Endothelial cell (in vitro differentiated cells): ENCODE measurements at regions not wholly inside any gene's neighbourhood (a gene's known extent, or its start where the extent isn't known, plus 50 kb on each side); places are given as distances from the start of the nearest gene placed in this dataset.

ENCODE experiments used
- DNase-seq: peaks from one replicate; pipeline ENCODE4 v3.0.0; 2021; ENCODE audit warnings: low spot score
- H3K27ac Mint-ChIP-seq: one replicate; pipeline ENCODE4 v1.8.0; 2021; ENCODE audit warnings: mixed read lengths, inconsistent platforms; ENCODE audit not compliant: unreplicated experiment
- H3K27me3 Mint-ChIP-seq: one replicate; pipeline ENCODE4 v1.8.0; 2021; ENCODE audit warnings: mild to moderate bottlenecking, moderate library complexity, mixed read lengths, inconsistent platforms; ENCODE audit not compliant: unreplicated experiment
- H3K36me3 Mint-ChIP-seq: one replicate; pipeline ENCODE4 v1.8.0; 2021; ENCODE audit warnings: mild to moderate bottlenecking, low read depth, mixed read lengths, inconsistent platforms; ENCODE audit not compliant: unreplicated experiment
- H3K4me1 Mint-ChIP-seq: one replicate; pipeline ENCODE4 v1.8.0; 2021; ENCODE audit warnings: mild to moderate bottlenecking, mixed read lengths, inconsistent platforms; ENCODE audit not compliant: unreplicated experiment
- H3K4me3 Mint-ChIP-seq: one replicate; pipeline ENCODE4 v1.8.0; 2021; ENCODE audit warnings: mild to moderate bottlenecking, mixed read lengths, inconsistent platforms; ENCODE audit not compliant: unreplicated experiment
- H3K9me3 Mint-ChIP-seq: one replicate; pipeline ENCODE4 v1.8.0; 2021; ENCODE audit warnings: mixed read lengths, inconsistent platforms; ENCODE audit not compliant: unreplicated experiment
- CTCF ChIP-seq: fragments of 200-600 bp; sonication (generic); IDR thresholded peaks from one replicate; pipeline ENCODE4 v1.5.0; 2021; ENCODE audit warnings: antibody characterized with exemption; ENCODE audit not compliant: unreplicated experiment

- TF ChIP-seq CTCF: no peak
- Mint-ChIP-seq H3K36me3 (no peaks in the 10 kb centered on the region), H3K4me3 (no peak overlapping the region), H3K27me3 (no peaks in the 10 kb centered on the region), H3K4me1 (peaks cover 8% of the 10 kb centered on the region), H3K9me3 (peaks cover 4% of the 10 kb centered on the region), H3K27ac (no peak overlapping the region)
- no peak for DNase-seq
Measured at GRCh38 chr5:56342616-56343015, 109.5 kb upstream of the ANKRD55 start.

GRCh38 chr5:56340196-56340980 is 107.3 kb upstream of the ANKRD55 start:
- DNase-seq: no peak
- H3K4me1 Mint-ChIP-seq: peaks cover 7% of the 10 kb centered on the region
- no peak overlapping the region for H3K27ac Mint-ChIP-seq
- H3K9me3 Mint-ChIP-seq: peaks cover 14% of the 10 kb centered on the region
- H3K4me3 Mint-ChIP-seq: no peak overlapping the region
- H3K27me3 Mint-ChIP-seq: peaks cover 2% of the 10 kb centered on the region
- TF ChIP-seq CTCF: no peak
- peaks cover 3% of the 10 kb centered on the region for H3K36me3 Mint-ChIP-seq

- DNase-seq: no peak
- no peak for TF ChIP-seq CTCF
- H3K27ac Mint-ChIP-seq: no peak overlapping the region
- peaks cover 17% of the 10 kb centered on the region for H3K9me3 Mint-ChIP-seq
- no peak overlapping the region for H3K4me3 Mint-ChIP-seq
- peaks cover 4% of the 10 kb centered on the region for H3K36me3 Mint-ChIP-seq
- H3K4me1 Mint-ChIP-seq: peaks cover 5% of the 10 kb centered on the region
- peaks cover 2% of the 10 kb centered on the region for H3K27me3 Mint-ChIP-seq
Measured at GRCh38 chr5:56339732-56340131, 106.6 kb upstream of the ANKRD55 start.

- Mint-ChIP-seq H3K36me3 (peaks cover 4% of the 10 kb centered on the region), H3K27me3 (peaks cover 5% of the 10 kb centered on the region), H3K4me3 (no peak overlapping the region), H3K9me3 (peaks cover 23% of the 10 kb centered on the region), H3K4me1 (peaks cover 5% of the 10 kb centered on the region), H3K27ac (no peak overlapping the region)
- TF ChIP-seq CTCF: no peak
- DNase-seq: no peak
Measured at GRCh38 chr5:56337715-56338319, 104.7 kb upstream of the ANKRD55 start.

- H3K4me3 Mint-ChIP-seq: peak overlapping the region; percentile 42
- no peak overlapping the region for H3K27ac Mint-ChIP-seq
- H3K4me1 Mint-ChIP-seq: peaks cover 3% of the 10 kb centered on the region
- TF ChIP-seq CTCF: no peak
- no peak for DNase-seq
- peaks cover 4% of the 10 kb centered on the region for H3K36me3 Mint-ChIP-seq
- peaks cover 23% of the 10 kb centered on the region for H3K9me3 Mint-ChIP-seq
- peaks cover 5% of the 10 kb centered on the region for H3K27me3 Mint-ChIP-seq
Measured at GRCh38 chr5:56335212-56335611, 102.1 kb upstream of the ANKRD55 start.
